EH (cell line): ENCODE measurements at regions not wholly inside any gene's neighbourhood (a gene's known extent, or its start where the extent isn't known, plus 50 kb on each side); places are given as distances from the start of the nearest gene placed in this dataset.
"Not testable (repeated sequence)": the region's sequence is repeated elsewhere in the genome, so short reads cannot be mapped to it uniquely, and the experiment has no call there.

Experiments used
- DNase-seq: peaks from one replicate; pipeline ENCODE4 v3.0.0-alpha.2; 2015; ENCODE audit warnings: low read depth

DNA sequence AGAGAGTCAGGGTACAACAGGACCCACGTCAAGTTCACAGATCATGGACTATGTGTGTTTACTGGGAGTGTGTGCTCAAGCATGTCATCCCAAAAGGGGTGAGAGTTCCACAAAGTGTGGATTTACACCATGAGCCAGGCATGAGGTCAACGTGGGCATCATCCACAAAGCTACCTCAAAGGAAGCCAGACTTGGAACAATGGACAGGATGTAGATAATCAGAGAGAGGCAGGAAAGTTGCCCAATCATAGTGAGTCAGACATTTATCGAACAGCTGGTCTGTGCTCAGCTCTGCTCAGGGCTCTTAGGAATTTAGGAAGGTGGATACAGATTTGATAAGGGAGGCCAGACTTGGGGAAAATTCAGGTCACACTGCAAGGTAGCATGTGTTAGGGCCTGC is 317.2 kb upstream of the CDYL start:
- peak; percentile 75 for DNase-seq

DNA sequence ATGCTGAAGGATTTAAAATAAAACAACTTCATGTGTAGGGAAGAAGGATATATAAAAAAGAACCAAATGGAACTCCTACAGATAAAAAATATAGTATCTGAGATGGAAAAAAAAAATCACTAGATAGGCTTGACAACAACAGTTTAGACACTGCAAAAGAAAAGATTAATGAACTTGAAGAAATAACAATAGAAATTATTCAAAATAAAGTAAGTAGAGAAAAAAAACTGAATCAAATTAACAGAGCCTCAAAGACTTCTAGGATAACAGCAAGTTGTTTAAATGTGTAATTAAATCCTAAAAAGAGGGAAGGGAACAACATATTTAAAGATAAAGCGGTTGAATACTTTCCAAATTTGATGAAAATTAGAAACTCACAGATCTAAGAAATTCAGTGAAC is 316.3 kb upstream of the ECI2 start:
- no peak for DNase-seq

DNA sequence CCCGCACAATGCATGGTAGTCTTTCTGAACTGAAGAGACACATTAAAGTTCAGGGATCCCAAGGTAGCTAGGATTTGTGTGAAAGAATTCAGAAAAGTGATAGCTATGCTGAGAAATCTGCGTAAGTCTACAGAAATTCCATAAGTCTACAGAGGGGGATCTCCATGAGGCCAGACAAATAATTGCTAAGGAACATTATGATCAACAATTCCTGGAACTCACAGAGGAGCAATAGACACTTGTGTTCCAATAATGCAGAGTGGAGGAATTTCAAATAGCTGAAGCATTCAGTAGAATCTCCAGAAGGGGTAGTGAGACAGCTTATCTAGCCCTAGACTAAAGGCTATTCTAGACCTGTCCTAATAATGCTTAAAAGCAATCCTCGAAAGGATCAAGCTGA is 315.7 kb upstream of the ECI2 start:
- peak; percentile 29 for DNase-seq

DNA sequence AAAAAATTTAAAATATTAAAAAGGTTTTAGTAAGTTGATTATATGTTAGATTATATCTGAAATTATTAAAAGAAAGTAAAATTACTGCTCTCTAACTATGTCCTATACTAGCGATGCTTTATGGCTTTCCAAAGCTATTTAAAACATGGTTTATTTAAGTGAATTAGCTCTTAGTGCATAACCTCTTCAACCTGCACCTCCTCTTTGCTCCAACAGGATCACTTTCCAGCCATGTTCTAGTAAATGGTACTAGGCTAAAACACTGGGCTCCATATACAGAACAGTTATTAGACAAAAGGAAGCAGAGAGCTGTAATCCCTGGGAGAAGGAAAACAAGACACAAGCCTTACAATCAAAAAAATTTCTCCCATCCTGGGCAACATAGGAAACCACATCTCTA is 314.9 kb upstream of the ECI2 start:
- no peak for DNase-seq

DNA sequence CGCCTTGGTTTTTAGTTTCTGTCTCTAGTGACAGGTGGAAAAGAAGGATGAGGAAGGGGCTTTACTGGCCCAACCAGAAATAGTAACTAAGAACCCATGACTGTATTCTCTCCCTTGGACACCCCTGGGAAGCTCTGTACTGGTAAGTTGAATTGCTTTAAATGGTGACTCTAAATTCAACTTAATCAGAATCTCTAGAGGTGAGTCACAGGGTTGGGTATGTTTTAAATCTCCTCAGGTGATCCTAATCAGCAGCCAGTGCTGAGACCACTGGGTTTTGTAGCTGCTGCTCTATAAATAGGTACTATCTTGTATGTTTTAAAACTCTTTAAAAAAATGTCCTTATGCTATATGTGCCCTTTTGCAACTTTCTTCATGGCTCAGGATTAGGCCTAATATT is 314.0 kb upstream of the ECI2 start:
- no peak for DNase-seq

DNA sequence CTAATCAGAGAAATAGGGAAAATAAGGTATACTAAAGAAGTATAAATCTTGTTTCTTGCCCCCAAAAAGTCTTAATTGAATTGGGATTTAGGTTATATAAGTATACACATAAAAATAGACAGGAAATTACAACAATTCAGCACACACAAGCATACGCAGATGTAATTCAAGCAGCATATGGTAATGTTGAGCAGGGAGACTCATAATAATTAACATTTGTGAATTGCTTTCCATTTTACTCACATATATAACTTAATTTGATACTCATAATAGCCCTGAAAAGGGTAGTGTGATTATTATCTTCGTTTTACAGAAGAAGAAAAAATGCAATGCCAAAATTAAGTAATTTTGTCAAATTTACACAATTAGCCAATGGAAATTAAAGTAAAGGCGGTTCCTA is 313.5 kb upstream of the ECI2 start:
- DNase-seq: no peak

DNA sequence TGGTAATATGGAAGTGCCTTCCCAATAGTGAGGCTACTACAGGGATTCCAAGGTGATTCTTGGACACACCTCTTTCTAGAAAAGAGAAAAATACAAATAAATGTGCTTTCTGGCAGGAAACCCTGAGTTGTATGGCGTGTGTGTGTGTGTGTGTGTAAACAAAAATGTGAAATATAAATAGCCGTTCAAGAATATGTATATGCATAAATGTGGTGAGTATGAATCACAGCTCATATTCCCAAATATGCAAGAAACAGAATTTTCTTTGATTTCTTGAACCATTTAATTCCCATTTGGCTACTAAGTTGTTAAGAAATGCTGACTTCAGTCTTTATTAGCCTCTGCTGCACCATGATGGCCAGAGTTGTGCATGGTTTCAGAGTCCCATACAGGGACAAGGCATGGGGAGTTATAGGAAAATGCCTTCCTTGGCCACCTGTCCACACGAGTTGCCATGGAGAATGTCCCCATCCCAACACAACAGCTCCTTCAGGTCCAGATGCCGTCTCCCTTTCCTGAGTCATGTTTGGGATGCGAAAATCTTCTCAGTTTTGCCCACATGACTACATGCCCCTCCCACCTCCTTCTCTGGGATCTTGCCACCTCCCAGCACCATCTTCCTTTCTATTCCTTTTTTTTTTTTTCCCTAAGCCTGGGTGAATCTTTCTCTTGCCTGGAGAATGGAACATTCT is 312.4 kb upstream of the ECI2 start:
- DNase-seq: no peak

DNA sequence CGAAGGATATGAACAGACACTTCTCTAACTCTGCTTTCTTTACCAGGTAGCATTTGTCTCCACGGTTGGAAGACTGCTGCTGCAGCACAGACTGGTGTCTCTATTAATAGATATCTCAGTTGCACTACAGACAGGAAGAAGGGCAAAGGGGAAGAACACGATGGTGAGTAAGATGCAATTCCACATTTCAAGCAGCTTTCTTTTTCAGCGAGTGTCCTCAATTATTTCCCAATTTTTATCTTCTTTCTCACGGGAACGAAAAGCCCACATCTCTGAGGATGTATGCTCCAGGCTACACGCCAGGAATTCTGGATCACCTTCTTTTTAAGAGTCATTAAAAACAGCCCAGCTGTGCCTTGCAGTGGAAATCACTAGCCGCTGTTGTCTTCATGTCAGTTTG is 311.6 kb upstream of the ECI2 start:
- DNase-seq: peak; percentile 80

DNA sequence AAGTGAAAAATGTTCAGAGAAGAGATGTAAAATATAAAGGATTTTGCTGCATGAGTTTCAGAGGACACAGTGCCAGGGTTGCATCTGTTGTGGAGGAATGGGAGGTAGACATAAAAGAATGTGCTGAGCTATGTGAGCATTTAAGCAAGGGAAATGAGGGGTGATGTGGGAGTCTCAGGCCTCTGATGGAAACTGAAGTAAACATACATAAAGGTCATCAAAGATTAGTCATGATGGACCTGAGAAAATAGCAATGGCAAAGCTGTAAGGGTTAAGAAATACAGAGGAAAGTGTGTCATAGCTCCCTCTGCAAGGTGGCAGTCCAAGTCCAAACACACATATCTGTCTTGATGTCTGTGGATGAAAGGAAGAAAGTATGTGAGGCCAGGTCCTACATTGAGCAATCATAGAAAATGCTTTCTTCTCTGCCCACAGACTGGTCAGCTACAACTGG is 306.6 kb upstream of the ECI2 start:
- peak; percentile 29 for DNase-seq

DNA sequence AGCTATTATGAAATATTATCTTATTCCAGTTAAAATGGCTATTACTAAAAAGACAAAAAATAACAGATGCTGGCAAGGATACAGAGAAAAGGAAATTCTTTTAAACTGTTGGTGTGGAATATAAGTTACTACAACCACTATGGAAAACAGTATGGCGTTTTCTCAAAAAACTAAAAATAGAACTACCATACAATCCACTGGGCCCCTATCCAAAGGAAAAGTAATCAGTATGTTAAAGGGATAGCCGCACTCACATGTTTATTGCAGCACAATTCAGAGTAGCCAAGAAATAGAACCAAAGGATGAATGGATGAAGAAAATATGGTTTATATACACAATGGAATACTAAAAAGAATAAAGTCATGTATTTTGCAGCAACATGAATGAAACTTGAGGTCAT is 303.8 kb upstream of the ECI2 start:
- no peak for DNase-seq

DNA sequence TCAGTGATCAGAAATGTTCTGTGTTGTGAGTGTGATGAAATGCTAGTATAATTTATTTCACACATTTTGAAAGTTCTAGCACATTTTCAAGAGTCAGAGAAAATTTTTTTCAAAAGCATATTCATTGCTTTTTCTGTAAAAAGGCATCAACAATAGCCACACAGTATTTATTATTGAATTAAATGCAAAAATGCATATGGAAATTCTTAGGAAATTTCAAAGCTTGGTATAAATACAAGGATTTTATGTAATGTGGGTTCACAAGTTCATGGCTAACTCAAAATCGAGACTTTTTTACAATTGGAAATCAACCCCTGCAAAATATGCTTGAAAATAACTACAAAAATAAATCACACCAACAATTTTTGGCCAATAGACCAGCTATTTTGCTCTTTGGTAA is 302.0 kb upstream of the ECI2 start:
- no peak for DNase-seq

DNA sequence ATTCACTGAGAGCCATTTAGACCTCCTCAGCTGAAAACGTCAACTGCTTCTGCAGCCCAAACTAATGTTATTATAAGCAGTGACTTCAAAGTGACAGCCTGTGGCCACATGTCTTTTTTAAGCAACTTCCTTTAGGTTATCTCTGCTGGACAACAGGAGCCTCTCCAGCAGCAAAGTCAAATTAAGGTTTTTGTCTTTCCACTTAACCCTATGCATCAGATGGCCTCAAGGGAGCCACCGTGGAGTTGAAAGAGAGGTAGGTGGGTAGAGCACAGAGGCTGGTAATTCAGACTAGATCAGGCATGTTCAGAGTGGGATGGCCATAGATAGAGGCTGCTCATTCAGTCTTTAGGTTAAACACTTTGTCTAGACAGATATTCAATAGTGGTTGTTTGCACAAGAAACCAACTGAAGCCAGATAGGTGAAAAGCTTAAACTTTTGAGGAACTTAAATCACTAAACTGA is 300.6 kb upstream of the ECI2 start:
- DNase-seq: no peak

DNA sequence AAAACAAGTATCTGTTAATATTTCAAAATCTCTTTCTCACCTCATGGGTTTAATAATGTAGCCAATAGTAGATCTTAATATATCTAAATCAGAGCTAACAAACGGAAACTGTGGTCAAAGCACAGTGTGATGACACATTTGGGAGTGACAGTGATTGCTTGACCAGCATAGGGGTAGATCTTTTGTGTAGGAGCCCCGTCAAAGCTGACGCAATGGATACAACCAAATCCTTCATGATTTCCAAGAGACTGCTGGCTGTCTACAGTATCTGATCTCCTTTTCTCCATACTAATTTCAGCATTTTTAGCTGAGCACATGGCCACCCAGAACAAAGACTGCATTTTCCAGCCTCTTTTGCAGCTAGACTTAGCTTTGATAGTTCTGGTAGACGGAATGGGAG is 299.3 kb upstream of the ECI2 start:
- no peak for DNase-seq

DNA sequence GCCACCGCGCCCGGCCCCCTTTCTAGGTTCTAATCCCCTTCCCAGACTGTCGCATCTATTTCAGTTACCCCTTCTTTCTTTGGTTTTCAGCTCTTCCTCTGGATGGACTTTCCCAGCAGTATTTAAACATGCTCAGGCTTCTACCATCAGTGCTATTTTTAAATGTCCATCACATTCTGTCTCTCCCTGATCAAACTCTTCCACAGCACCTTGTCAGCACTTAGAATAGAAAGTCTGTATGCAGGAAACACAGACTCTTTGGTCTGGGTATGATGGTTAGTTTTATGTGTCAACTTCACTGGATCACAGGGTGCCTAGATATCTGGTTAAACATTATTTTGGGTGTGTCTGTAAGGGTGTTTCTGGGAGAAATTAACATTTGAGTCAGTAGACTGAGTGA is 297.8 kb upstream of the ECI2 start:
- DNase-seq: no peak

DNA sequence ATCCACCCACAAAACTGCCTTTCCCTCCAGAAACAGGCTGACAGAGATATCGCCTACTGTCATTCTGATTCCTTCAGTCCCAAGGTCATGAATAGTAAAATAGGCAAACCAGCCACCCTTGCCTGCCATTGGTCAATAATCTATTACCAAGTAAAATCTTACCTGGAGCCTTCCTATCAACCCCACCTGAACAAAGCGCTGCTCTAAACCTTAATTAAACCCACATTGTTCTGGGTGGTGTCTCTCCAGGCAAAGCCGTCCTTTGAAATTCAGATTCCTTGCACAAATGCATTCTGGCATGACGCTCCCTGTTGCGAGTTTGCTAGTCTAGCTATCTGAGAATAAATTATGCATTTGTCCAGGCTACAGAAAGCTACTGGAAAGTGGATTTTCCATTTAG is 291.6 kb upstream of the ECI2 start:
- DNase-seq: no peak

DNA sequence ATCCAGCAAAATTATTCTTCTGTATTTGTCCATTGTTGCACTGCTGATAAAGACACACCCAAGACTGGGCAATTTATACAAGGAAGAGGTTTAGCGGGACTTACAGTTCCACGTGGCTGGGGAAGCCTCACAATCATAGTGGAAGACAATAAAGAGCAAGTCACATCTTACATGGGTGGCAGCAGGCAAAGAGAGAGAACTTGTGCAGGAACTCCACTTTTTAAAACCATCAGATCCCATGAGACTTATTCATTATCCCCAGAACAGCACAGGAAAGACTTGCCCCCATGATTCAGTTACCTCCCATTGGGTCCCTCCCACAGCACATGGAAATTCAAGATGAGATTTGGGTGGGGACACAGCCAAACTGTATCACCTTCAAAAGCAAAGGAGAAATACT is 286.5 kb upstream of the ECI2 start:
- no peak for DNase-seq

DNA sequence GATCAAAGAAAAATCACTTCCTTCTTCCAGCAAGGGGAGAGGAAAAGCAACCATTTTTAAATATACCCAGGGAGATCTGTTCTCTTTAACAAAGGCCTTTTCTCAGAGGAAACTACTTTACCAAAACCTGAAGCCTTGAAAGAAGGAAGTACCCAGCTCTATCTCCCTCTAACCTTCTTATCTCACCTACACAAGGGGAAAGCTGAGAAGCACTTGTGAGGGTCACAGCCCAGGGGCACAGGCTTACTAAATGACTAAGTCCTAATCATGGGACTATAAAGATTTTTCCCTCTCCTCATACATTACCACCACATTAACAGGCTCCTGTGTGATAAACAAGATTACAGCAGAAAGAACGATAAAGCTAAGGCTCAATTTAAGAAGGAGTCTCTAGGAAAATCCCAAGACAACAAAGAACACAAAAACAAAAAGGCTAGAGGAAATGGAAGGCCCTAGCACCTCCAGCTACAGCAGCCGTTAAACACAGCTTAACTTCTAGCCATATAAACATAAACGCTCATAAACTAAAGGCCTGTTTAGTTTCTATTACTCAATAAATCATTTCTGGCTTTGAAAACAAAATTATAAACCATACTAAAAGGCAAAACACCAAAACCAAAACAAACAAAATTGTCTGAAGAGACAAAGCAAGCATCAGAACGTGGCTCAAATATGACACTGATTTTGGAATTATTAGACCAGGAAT is 284.9 kb upstream of the ECI2 start:
- DNase-seq: no peak

DNA sequence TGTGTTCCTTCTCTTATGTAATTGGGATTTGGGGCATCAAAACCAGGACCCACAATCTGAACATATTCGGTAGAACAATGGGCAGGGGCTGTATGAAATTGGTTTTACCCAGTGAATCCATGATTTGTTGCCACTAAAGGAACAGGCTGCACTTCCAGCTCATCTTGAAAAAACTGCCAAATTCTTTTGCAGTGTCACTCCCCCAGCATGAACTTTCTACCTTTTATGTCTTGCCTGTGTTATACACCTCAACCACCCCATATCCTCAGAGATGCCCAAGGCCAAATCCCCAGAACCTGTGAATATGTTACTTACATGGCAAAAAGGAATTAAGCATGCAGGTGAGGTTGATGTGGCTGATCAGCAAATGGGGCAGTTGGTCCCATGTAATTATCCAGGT is 280.2 kb upstream of the ECI2 start:
- DNase-seq: no peak

DNA sequence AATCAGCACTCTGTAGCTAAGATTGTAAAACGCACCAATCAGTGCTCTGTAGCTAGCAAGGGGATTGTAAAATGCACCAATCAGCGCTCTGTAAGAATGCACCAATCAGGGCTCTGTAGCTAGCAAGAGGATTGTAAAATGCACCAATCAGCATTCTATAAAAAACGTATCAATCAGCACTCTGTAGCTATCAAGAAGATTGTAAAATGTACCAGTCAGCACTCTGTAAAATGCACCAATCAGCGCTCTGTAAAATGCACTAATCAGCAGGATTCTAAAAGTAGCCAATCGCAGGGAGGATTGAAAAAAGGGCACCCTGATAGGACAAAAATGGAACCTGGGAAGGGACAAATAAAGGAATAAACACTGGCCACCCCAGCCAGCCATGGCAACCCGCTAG is 278.7 kb upstream of the ECI2 start:
- DNase-seq: not testable (repeated sequence)

DNA sequence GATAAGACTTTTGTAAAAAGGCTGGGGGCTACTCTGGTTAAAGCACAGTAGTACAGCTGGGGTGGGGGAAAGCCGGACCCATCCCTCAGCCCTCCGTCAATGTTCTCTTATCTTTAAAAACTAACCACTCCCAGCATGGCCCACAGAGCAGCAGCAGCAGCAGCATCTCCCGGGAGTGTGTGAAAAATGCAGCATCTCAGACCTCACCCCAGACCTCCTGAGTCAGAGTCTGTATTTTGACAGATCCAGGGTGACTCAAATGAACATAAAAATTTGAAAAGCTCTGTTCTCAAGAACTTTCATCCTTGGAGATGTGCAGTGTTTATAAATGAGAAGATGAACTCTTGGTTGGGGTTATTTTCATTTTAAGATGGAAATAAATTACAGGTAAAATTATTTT is 277.7 kb upstream of the ECI2 start:
- peak; percentile 78 for DNase-seq

DNA sequence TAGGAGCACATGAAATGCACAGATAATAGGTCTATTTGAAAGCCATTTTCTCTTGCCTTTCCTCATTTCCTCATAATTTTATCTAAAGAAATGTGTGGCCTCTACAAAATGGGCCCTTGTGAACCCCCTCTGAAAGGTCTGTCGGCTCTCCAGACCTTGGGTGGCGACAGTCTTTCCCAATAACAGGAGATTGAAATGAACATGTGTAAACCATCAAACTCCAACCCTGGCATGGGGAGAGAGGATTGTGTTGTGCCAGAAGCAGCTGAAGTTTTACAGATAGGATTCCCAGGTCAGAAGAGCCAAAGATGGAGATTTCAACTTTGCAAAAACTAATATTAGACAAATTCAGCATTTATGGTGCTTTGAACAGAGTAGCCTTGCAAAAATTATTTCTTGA is 277.1 kb upstream of the ECI2 start:
- no peak for DNase-seq

DNA sequence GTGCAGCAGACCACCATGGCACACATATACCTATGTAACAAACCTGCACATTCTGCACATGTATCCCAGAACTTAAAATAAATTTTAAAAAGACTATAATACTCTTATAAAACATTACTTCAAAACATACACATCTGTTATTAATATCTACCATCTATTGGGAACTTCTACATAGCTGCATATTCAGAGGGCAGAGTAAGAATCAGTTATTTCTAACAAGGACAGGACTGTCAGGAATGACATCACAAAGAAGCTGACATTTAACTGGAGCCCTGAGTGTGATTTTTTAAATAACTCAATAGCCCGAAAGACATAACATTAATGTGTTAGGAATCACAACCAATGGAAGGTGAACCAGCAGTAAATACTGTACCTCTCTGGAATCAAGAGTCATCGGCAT is 276.7 kb upstream of the ECI2 start:
- no peak for DNase-seq

DNA sequence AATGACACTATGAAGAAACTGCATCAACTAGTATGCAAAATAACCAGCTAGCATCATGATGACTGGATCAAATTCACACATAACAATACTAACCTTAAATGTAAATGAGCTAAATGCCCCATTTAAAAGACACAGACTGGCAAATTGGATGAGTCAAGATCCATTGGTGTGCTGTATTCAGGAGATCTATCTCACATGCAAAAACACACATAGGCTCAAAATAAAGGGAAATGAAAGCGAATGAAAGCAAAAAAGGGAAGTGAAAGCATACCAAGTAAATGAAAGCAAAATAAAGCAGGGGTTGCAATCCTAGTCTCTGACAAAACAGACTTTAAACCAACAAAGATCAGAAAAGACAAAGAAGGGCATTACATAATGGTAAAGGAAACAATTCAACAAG is 272.3 kb upstream of the ECI2 start:
- not testable (repeated sequence) for DNase-seq

DNA sequence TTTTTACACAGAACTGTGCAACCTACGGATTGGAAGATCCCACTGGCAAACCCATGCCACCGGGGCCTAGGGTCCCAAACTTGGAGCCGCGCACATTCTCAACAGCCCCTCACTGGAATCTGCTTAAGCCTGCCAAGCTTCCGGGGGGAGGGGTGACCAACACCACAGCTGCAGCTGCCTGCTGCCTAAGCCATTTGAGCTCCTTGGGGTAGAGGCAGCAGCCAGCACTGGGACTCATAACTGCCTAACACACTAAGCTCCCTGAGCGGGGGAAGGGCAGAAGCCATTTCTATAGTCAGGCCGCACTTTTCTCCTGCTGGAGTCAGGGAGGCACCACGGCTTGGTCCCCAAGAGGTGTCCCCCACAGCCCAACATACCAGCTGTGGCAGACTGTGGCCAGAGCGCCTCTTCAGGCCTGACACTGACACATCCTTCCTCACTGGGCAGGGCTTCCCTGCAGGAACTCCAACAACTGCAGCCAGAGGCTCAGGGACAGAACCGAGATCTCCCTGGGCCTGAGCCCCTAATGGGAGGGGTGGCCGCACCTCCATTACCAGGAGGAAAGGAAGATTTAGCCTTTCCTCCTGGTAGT is 270.3 kb upstream of the ECI2 start:
- no peak for DNase-seq
